Skeletal muscle cell (primary cell): ENCODE measurements at regions not wholly inside any gene's neighbourhood (a gene's known extent, or its start where the extent isn't known, plus 50 kb on each side); places are given as distances from the start of the nearest gene placed in this dataset.
A peak's percentile ranks its signal among the peaks of the same experiment; 100 is the strongest.

ENCODE experiments used
- DNase-seq: peaks from one replicate; pipeline ENCODE4 v3.0.0-alpha.2; 2010; ENCODE audit warnings: low read depth
- H3K4me3 ChIP-seq: 2 replicates; pipeline ENCODE4 v1.5.1; 2011; ENCODE audit warnings: low read depth, mild to moderate bottlenecking, control low read depth, low read length, moderate library complexity

DNA sequence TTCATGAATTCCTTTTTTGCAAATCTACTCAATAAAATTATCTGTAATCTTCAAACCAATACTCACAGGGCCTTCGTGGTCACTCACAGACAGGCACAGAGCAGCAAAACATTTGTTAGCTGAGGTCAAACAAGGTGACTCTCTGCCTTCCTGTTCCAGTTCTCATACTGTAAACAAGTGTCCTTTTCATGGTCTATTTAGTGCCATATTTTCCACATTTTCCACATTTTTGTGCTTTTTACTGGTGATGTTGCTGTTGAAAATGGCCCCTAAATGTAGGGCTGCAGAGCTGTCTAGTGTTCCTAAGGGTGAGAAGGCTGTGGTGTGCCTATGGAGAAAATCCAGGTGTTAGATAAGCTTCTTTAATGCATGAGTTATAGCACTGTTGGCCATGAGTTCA lies 133.1 kb upstream of the COL21A1 start:
- DNase-seq = no peak
- no peak overlapping the region for H3K4me3 ChIP-seq

DNA sequence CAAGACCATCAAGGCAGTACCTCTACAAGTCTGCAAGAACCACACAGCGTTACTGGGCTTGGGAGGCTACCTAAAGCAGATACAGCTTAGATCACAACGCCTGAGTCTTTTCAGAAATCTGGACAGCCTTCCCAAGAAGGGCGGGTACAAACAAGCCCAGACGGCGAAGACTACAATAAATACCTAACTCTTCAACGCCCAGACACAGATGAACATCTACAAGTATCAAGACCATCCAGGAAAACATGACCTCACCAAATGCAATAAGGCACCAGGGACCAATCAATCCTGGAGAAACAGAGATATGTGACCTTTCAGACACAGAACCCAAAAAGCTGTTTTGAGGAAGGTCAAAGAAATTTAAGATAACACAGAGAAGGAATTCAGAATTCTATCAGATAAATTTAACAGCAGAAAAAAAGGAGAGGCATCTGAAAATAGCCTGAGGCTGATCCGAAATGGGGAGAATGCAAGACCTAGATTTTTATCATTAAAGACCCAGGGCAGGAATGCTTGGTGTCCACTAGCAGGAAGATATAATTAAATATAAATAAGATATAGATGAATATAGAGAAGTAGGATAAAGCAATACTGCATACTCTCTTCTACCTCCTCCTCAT lies 131.7 kb upstream of the COL21A1 start:
- H3K4me3 ChIP-seq = no peak overlapping the region
- DNase-seq = no peak

DNA sequence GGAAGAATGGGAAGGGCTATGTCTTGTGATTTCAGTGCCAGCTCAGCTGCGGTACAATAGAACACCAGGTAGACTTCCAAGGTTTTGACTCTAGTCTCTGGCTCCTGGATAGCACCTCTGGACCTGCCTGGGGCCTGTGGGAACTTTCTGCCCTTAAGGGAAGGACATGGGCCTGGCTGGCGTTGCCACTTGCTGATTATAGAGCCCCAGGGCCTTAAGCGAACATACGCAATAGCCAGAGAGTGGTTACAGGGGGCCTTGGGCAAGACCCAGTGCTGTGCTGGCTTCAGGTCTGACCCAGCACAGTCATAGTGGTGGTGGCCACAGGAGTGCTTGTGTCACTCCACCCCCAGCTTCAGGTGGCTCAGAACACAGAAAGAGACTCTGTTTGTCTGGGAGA lies 131.1 kb upstream of the COL21A1 start:
- DNase-seq = no peak
- no peak overlapping the region for H3K4me3 ChIP-seq

DNA sequence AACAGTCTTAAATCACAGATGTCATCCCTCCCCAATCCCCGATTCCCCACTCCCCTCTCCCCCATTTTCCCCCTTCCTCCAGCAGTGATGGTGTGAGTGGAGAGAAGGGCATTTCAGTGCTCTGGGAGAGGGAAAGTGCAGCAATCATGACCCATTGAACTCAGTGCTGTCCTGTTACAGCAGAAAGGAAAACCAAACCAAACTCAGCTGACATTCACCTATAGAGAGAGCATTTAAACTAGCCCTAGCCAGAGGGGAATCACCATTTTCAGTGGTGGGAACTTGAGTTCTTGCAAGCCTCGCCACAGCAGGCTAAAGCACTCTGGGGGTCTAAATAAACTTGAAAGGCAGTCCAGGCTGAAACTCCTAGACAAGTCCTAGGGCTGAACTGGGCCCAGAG lies 129.9 kb upstream of the COL21A1 start:
- no peak for DNase-seq
- no peak overlapping the region for H3K4me3 ChIP-seq

DNA sequence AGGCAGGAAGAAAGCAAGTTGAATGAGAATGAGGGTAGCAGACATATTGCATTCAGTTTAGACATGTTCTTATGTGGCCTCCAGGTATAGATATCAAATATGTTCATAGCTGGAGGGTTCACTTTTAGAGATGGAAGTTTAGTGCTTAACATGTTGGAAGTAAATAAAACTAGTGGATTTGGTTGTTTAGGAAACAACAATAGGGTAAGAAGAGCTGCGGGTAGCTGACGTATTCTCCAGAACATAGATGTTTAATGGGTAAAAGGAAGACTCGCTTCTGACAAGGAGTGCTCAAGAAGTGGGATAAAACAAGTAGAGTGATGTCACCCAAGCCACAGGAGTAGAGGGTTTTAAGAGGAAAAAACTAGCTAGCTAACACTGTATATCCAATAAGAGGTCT lies 128.4 kb upstream of the COL21A1 start:
- no peak for DNase-seq
- H3K4me3 ChIP-seq = no peak overlapping the region

DNA sequence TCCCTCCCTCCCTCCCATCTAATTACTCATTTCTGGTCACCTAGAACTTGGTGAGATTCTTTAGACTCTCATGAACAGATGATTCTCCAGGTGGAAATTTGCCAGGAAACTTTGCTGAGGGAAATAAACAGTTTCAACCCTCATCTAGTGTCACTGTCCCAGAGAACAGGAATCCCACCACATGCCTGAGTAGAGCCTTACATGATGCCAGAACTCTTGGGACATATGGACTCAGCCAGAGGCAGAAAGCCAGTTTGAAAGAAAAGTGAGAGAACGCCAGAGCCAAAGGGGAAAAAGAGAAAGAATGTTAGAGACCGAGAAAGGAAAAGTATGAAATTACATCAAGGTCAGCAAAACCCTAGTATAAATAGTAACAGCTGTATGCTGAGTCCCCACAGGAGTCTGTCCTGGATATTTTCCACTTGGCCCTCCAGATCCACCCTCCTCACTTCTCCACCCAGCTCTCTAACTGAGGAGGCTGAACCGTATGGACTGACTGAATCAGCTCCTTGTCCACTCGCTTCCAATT lies 127.5 kb upstream of the COL21A1 start:
- H3K4me3 ChIP-seq = no peak overlapping the region
- peak; percentile 75 for DNase-seq

DNA sequence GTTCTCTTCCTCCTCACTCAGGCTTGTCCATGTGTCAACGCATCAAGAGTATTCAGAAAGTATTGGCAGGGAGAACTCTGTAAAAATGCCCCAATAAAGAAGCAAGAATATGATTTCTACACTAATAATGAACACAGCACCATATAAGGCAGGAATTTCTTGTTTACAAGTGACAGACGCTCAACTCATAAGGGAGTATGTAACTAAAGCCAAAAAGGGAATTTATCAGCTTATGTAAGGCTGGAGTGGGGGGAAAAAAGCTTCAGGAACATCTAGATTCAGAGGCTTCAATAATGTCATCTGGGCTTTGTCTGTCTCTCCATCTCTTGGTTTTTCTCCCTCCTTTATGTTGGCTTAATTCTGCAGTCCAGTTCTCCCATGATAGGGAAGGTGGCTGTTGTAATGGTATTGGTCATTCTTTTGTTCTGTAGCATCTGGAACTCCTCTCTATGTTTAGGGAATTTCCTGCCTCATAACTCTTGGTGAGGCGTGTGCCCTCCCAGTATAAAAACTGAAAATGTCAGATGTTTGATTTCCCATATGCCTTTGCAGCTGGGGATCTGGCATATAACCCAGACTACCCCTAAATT lies 125.1 kb upstream of the COL21A1 start:
- DNase-seq = no peak
- H3K4me3 ChIP-seq = no peak overlapping the region

DNA sequence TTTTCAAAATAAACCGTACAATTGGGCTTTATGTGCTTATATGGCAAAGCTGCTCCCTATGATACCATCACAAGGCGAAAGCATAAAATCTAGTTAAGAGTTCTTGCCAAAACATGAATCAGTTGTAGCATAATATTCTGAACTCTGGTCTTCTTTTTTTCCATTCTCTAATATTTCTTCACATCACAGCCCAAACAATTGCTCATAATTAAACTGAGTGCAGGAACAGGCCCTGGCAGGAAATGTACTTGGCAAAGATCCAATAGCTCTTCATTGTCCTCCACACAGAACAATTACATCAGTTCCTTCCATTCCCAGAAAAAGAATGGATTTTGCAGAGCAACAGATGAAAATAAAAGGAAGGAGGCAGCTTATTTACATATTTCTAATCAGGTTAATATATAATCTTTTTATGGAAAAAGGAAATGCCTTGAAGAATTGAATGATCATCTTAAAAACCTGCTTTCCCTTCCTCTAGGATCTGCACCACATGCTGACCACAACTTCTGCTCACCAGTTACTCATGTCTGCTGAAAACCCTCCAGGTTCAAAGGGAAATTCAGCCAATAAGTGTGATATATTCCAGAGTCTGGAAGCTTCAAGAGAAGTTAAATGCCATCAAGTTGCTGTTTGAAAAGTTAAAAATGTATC lies 123.3 kb upstream of the COL21A1 start:
- peak; percentile 87 for DNase-seq
- H3K4me3 ChIP-seq = no peak overlapping the region

DNA sequence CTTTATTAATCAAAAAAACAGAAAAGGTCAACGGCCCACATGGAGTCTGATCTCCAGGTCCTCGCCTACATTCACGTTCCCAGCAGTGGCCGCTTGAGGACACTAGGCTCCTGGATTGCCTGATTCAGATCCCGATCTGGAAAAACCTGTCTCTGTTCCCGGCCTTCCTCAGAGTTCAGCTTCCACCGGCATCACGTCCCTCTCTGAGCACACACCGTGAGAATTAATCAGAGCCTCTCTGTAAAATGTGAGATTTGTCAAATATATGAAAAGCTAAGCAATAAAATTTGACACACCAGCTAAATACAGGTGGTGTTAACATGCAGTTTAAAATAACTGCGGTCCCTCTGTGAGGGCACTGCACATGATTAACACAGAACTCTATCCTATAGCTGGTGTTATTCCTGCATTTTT lies 122.8 kb upstream of the COL21A1 start:
- H3K4me3 ChIP-seq = no peak overlapping the region
- DNase-seq = no peak

DNA sequence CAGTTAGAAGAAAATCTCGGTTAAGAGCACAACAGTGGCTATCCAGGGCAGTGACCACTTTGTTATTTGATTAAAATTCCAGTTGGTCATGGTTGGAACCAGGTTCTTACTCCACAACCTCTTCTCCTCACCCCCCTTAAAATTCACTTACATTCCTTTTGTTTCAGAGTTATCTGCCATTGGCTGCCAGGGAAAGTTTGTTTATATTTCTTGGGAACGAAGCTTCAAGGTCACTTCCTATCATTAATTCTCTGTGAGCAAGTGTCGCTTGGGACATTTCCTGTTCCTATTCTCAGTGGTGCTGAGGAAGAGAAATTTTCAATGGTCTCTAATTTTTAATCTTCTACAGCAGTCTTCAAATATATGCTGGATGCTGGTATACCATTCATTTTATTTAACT lies 121.1 kb upstream of the COL21A1 start:
- no peak for DNase-seq
- no peak overlapping the region for H3K4me3 ChIP-seq

DNA sequence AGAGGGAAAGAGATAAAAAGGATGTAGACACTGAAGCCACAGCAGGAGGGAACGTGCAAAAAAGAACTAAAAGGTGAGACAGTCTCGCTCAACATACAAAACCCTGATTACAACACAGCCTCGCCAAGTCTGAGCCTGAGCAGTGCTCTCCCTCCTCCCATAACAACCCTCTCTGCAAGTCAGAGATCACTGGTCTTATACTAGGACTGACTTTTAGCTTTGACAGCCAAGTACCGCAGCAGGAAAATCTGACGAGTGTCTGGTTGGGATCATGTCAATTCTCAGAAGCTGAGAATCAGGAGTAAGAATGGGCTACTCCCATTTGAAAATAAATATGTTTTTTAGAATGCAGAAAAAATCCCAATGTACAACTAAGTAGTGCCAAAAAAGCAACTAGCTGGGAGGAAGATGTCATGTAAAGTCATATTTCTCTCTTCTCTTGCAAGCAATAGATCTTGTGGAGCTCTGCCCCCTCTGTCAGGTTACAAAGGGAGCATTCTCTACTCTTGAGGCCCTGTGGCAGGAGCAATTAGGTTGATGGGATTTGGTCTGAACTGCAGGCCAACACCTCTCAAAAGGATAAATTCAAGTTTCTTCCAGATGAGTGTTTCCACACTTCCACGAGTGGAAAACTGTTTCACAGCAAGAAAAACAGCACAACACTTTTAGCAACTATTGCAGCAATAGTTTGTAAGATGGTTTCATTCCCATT lies 118.9 kb upstream of the COL21A1 start:
- DNase-seq = no peak
- H3K4me3 ChIP-seq = no peak overlapping the region

DNA sequence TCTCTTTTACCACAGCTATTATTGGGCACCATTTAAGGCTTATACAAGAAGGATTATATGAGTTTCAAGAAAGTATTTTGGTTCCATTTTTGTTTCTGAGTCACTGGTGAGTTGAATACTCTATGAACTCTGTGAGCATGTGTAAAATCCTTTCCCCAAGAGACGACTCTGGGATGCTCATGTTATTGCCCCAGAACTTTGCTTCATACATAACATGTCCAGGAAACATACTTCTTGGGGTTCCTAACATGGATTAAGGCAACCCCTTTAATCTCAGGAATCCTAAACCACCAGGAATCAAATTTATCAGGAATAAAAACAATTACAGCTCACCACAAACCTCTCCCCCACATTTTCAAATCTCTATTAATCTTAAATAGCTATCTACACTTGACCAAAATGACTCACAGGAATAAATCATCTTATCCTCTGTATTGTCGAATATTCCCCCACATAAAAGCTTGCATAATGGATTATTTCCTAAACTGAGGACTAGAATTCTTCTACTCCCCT lies 117.5 kb upstream of the COL21A1 start:
- DNase-seq = peak; percentile 79
- no peak overlapping the region for H3K4me3 ChIP-seq

DNA sequence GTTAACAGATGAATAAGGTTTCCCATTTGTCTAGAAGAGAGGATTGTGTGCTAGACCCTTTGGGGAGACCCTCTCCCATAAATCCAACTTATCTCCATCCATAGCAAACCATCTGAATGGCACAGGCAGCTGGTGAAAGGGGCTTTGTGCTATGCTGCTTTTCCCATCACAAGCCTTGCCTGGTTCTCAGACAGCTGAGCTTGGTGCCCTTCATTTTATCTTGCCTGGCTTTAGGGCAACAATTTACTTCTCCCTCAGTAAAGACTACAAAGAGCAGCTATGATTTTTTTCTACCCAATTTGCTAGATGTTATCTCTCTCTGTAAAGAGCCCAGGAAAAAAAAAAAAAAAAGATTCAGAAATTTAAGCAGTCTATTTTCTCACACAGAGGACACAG lies 117.0 kb upstream of the COL21A1 start:
- no peak for DNase-seq
- H3K4me3 ChIP-seq = no peak overlapping the region

DNA sequence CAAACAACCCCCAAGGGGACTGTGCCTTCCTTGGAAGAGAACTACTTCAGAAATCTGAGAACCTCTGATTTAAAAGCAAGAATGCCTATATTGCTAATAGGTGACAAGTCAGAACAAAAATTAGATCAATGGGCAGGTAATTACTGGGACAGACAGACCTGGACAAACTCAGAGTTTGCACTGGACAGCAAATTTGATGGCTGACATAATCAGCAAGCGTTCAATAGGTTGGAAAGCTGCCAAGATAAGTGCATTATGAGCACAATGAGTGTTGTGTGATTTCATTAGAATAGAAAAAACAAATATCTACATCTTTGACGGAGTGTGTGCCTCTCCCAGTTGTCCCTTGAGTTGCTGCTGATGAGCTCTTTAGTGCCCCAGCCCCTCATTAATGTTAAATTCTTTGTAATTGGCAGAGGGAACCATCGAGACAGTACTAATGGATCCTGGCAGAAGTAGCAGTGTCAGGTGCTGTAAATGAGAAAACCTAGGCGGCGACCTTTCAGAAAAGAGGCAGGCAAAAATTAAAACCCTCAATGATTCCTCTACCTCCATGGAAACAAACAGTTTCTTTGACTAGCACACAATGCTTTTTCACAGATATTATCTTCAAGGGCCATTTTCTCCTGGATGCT lies 116.5 kb upstream of the COL21A1 start:
- H3K4me3 ChIP-seq = no peak overlapping the region
- DNase-seq = no peak

DNA sequence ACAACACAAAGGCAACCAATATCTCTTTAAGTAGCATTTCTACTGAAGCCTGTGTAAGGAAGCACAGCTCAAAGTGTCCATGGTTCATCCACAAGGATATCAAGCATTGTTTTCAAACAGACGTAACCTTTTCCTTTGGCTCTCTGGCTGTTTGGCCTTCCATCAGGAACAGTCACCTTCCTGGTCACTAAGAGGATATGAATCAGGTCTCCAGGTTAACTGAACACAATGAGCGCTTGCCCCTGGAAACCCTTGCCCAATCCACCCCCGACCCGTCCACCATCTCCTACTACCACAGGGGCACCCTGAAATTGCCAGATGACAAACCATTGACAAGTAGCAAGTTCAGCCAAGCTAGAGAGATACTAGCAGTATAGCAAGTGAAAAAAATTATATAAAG lies 114.4 kb upstream of the COL21A1 start:
- DNase-seq = no peak
- H3K4me3 ChIP-seq = no peak overlapping the region

DNA sequence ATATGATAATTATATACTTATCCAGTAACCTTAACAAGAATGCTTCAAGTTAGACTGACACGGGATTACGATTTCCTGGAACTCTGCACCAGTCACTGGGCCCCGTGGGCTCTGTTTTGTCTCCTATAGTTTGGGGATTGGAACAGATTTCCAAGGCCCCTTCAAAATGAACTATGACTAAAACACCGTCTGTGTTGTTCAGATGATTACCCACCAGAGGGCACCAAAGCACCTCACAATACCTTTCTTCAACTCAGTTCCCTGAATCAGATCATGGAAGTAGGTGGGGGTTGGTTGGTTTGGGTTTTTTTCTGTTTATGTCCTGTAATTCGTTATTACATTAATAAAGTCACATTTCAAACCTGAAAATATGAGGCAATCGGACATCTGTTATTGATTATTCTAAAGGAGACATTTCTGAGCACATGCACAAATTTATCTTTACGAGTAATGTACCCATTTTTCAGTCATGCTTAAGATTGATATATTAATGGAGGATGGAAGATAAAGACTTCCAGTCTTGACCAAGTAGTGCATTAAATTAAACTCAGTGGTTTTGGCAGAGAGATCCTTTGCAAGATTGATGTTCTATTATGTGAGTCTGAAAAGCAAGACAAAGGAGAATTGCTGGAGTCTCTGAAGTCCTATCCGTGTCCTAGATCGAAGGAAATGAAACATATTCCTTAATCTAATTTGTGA lies 112.0 kb upstream of the COL21A1 start:
- no peak for DNase-seq
- no peak overlapping the region for H3K4me3 ChIP-seq

DNA sequence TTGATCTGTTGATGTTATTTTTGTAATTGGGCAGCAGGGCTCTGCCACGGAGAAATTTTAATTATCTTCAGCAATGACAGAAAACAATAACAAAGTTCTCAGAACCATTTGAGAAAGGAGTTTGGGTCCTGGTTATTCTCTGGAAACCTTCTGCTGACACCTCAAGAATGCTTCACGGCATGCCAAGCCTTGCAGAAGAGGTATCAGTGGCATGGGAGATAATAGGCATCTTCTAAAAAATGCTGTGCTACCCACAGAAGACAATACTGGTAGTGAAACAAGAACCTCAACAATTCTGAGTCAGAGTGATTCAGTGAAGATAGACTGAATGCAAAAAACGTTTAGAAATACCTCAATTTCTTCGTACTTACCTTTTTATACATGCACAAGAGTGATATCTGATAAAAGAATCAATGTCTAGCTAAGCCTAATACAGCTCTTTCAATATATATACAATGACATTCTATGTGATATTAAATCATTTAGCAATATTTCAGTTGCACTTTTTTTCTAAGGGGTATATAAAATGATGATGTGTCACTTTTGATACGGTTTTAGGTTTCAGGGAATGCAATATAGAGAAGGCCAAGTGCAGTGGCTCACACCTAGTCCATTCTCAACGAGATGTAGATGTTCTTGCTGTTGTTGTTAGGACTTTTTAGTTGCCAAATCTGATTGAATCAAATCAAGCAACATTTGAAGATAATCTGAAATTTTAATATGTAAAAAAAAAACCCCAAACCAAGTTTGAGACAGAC lies 110.4 kb upstream of the COL21A1 start:
- DNase-seq = no peak
- H3K4me3 ChIP-seq = no peak overlapping the region

DNA sequence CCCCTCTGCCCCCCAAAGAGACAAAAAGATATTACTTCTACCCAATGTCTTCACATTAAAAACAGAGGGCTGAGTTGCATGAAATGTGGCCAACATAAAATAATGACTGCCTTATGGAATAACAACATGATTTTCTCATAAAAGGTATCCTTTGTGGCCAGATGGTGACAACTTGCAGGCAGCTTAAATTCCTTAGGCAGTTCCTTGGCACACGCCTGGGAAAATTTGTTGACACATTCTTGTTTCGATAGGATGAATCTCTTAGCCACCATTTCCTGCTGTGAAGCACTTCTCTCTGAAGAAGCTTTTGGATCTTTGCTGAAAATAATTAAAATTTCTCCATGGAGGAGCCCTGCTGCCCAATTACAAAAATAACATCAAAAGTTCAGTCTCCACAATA lies 109.0 kb upstream of the COL21A1 start:
- no peak for DNase-seq
- no peak overlapping the region for H3K4me3 ChIP-seq

DNA sequence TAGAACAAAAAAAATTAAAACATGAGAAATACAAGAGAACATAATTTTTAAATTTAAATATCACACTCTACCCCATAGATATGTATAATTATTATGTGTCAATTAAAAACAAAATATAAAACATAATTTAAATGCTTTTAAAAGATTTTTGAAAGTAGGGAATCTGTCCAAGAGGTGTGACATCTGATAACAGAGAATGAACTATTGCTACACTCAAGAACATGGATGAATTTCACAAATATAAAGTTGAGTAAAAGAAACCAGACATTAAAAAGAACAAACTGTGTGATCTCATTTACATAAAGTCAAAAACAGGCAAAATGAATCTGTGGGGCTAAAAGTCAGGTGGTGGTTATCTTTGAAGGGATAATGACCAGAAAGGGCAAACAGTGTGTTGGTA lies 106.5 kb upstream of the COL21A1 start:
- no peak for DNase-seq
- H3K4me3 ChIP-seq = no peak overlapping the region
